ENCODE measurements at regions not wholly inside any gene's neighbourhood (a gene's known extent, or its start where the extent isn't known, plus 50 kb on each side); places are given as distances from the start of the nearest gene placed in this dataset.

GRCh38 chr3:59304296-59304695 is 254.5 kb upstream of the CFAP20DC start:
- TF ChIP-seq CTCF (IDR thresholded peaks at IDR 0.05), result no peak
- Mint-ChIP-seq H3K4me3 (no peak overlapping the region), H3K4me1 (ENCODE audit: low read depth) (no peaks in the 10 kb centered on the region), H3K9me3 (no peaks in the 10 kb centered on the region; the same call in 1 of the 2 replicates), H3K36me3 (ENCODE audit: low read depth) (no peaks in the 10 kb centered on the region), H3K27me3 (ENCODE audit: insufficient read depth) (no peaks in the 10 kb centered on the region), H3K27ac (no peak overlapping the region)
- DNase-seq, result no peak

GRCh38 chr3:59303452-59303851 is 253.6 kb upstream of the CFAP20DC start:
- H3K4me1 Mint-ChIP-seq (ENCODE audit: low read depth), result no peaks in the 10 kb centered on the region
- no peak overlapping the region for H3K4me3 Mint-ChIP-seq
- H3K9me3 Mint-ChIP-seq, result peaks cover 4% of the 10 kb centered on the region
- no peak overlapping the region for H3K27ac Mint-ChIP-seq
- TF ChIP-seq CTCF (IDR thresholded peaks at IDR 0.05), result no peak
- no peak for DNase-seq
- H3K36me3 Mint-ChIP-seq (ENCODE audit: low read depth), result no peaks in the 10 kb centered on the region
- no peaks in the 10 kb centered on the region for H3K27me3 Mint-ChIP-seq (ENCODE audit: insufficient read depth)

- TF ChIP-seq CTCF (IDR thresholded peaks at IDR 0.05), result no peak
- Mint-ChIP-seq H3K36me3 (ENCODE audit: low read depth) (no peaks in the 10 kb centered on the region), H3K4me1 (ENCODE audit: low read depth) (no peaks in the 10 kb centered on the region), H3K4me3 (no peak overlapping the region), H3K9me3 (peaks cover 4% of the 10 kb centered on the region), H3K27ac (no peak overlapping the region), H3K27me3 (ENCODE audit: insufficient read depth) (no peaks in the 10 kb centered on the region)
- no peak for DNase-seq
These were observed 252.6 kb upstream of the CFAP20DC start for GRCh38 chr3:59302442-59302841.

- H3K4me1 Mint-ChIP-seq (ENCODE audit: low read depth), result no peaks in the 10 kb centered on the region
- TF ChIP-seq CTCF (IDR thresholded peaks at IDR 0.05), result no peak
- no peak for DNase-seq
- peaks cover 4% of the 10 kb centered on the region for H3K9me3 Mint-ChIP-seq
- H3K27ac Mint-ChIP-seq, result no peak overlapping the region
- no peak overlapping the region for H3K4me3 Mint-ChIP-seq
- H3K27me3 Mint-ChIP-seq (ENCODE audit: insufficient read depth), result no peaks in the 10 kb centered on the region
- H3K36me3 Mint-ChIP-seq (ENCODE audit: low read depth), result no peaks in the 10 kb centered on the region
These were observed 250.9 kb upstream of the CFAP20DC start for GRCh38 chr3:59300733-59301132.

- Mint-ChIP-seq H3K27me3 (ENCODE audit: insufficient read depth) (no peaks in the 10 kb centered on the region), H3K4me1 (ENCODE audit: low read depth) (no peaks in the 10 kb centered on the region), H3K9me3 (peaks cover 10% of the 10 kb centered on the region), H3K27ac (no peak overlapping the region), H3K4me3 (no peak overlapping the region), H3K36me3 (ENCODE audit: low read depth) (no peaks in the 10 kb centered on the region; the same call in 1 of the 2 replicates)
- TF ChIP-seq CTCF (IDR thresholded peaks at IDR 0.05), result no peak
- no peak for DNase-seq
These were observed 249.7 kb upstream of the CFAP20DC start for GRCh38 chr3:59299561-59299960.

GRCh38 chr3:59290358-59290757 is 240.5 kb upstream of the CFAP20DC start:
- Mint-ChIP-seq H3K4me1 (ENCODE audit: low read depth) (no peaks in the 10 kb centered on the region), H3K27me3 (ENCODE audit: insufficient read depth) (no peaks in the 10 kb centered on the region), H3K4me3 (no peak overlapping the region), H3K9me3 (peaks cover 23% of the 10 kb centered on the region), H3K27ac (no peak overlapping the region), H3K36me3 (ENCODE audit: low read depth) (no peaks in the 10 kb centered on the region; the same call in 1 of the 2 replicates)
- no peak for TF ChIP-seq CTCF (IDR thresholded peaks at IDR 0.05)
- DNase-seq, result no peak
